ENCODE measurements at regions not wholly inside any gene's neighbourhood (a gene's known extent, or its start where the extent isn't known, plus 50 kb on each side); places are given as distances from the start of the nearest gene placed in this dataset.

DNA sequence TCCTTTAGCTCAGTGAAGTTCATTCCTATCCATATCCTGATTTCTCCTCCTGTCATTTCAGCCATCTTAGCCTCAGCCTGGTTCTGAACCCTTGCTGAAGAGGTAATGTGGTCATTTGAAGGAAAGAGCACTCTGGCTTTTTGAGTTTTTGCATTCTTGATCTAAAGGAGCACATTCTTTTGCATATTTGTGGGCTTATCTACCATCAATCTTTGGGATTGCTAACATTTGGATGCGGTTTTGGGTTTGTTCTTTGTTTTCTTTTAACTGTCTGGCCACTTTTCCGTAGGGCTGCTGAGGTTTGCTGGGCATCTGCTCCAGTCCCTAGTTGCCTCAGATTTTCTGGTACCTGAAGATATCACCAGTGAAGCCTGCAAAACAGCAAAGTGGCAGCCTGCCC lies 238.3 kb downstream of the EPM2A start:
- ATAC-seq (ENCODE audit: poor library complexity) = no peak
- Mint-ChIP-seq H3K4me3 (no peak overlapping the region), H3K27ac (no peak overlapping the region), H3K4me1 (ENCODE audit: low read depth) (no peaks in the 10 kb centered on the region), H3K27me3 (no peaks in the 10 kb centered on the region), H3K9me3 (peaks cover 9% of the 10 kb centered on the region), H3K36me3 (ENCODE audit: low read depth) (no peaks in the 10 kb centered on the region)
- no peak for TF ChIP-seq CTCF (IDR thresholded peaks at IDR 0.05)
- Histone ChIP-seq H3K4me1 (ENCODE audit: insufficient read depth, low read length) (no peaks in the 10 kb centered on the region), H3K4me3 (ENCODE audit: low read length) (no peak overlapping the region), H3K27ac (ENCODE audit: low read depth in 1 of 2, low read length in 2 of 2) (no peak overlapping the region), H3K9me3 (ENCODE audit: control insufficient read depth in 1 of 2, insufficient read depth in 1 of 2, low read length in 2 of 2) (peaks cover 0 to 21% of the 10 kb centered on the region in 2 experiments), H3K36me3 (ENCODE audit: insufficient read depth, low read length) (no peaks in the 10 kb centered on the region), H3K27me3 (ENCODE audit: control insufficient read depth in 1 of 2, insufficient read depth in 2 of 2, low read length in 2 of 2) (no peaks in the 10 kb centered on the region)
- intact Hi-C loops (cut with DNase I, micrococcal nuclease) = no loop called here
- POLR2A ChIA-PET = no interaction called here
- CTCF ChIA-PET = no interaction called here
- no peak for DNase-seq

- ATAC-seq (ENCODE audit: poor library complexity) (no peak), DNase-seq (no peak)
- H3K27me3 Mint-ChIP-seq = no peaks in the 10 kb centered on the region
- ChIA-PET POLR2A (no interaction called here), CTCF (no interaction called here)
- H3K4me3 Mint-ChIP-seq = no peak overlapping the region
- H3K27ac Mint-ChIP-seq = no peak overlapping the region
- peaks cover 0 to 17% of the 10 kb centered on the region in 2 experiments for H3K9me3 ChIP-seq (ENCODE audit: control insufficient read depth in 1 of 2, insufficient read depth in 1 of 2, low read length in 2 of 2)
- no peaks in the 10 kb centered on the region for H3K4me1 Mint-ChIP-seq (ENCODE audit: low read depth)
- H3K9me3 Mint-ChIP-seq = peaks cover 6% of the 10 kb centered on the region
- no peak overlapping the region for H3K4me3 ChIP-seq (ENCODE audit: low read length)
- intact Hi-C loops (cut with DNase I, micrococcal nuclease) = no loop called here
- TF ChIP-seq CTCF (IDR thresholded peaks at IDR 0.05) = no peak
- H3K27me3 ChIP-seq (ENCODE audit: control insufficient read depth in 1 of 2, insufficient read depth in 2 of 2, low read length in 2 of 2) = no peaks in the 10 kb centered on the region
- no peaks in the 10 kb centered on the region for H3K36me3 Mint-ChIP-seq (ENCODE audit: low read depth)
- H3K27ac ChIP-seq (ENCODE audit: low read depth in 1 of 2, low read length in 2 of 2) = no peak overlapping the region
- no peaks in the 10 kb centered on the region for H3K4me1 ChIP-seq (ENCODE audit: insufficient read depth, low read length)
- no peaks in the 10 kb centered on the region for H3K36me3 ChIP-seq (ENCODE audit: insufficient read depth, low read length)
Measured at GRCh38 chr6:145498425-145498824, 236.9 kb downstream of the EPM2A start.

GRCh38 chr6:145502416-145502815 lies 232.9 kb downstream of the EPM2A start:
- no peak for ATAC-seq (ENCODE audit: poor library complexity)
- Histone ChIP-seq H3K27ac (ENCODE audit: low read depth in 1 of 2, low read length in 2 of 2) (no peak overlapping the region), H3K9me3 (ENCODE audit: control insufficient read depth in 1 of 2, insufficient read depth in 1 of 2, low read length in 2 of 2) (peaks cover 0 to 8% of the 10 kb centered on the region in 2 experiments), H3K36me3 (ENCODE audit: insufficient read depth, low read length) (no peaks in the 10 kb centered on the region), H3K27me3 (ENCODE audit: control insufficient read depth in 1 of 2, insufficient read depth in 2 of 2, low read length in 2 of 2) (no peaks in the 10 kb centered on the region), H3K4me3 (ENCODE audit: low read length) (no peak overlapping the region), H3K4me1 (ENCODE audit: insufficient read depth, low read length) (no peaks in the 10 kb centered on the region)
- CTCF ChIA-PET = no interaction called here
- peak in 1 of 14 experiments; percentile 1 for DNase-seq
- H3K9me3 Mint-ChIP-seq = no peaks in the 10 kb centered on the region
- no peaks in the 10 kb centered on the region for H3K4me1 Mint-ChIP-seq (ENCODE audit: low read depth)
- H3K36me3 Mint-ChIP-seq (ENCODE audit: low read depth) = no peaks in the 10 kb centered on the region
- POLR2A ChIA-PET = no interaction called here
- no peak for TF ChIP-seq CTCF (IDR thresholded peaks at IDR 0.05)
- no peaks in the 10 kb centered on the region for H3K27me3 Mint-ChIP-seq
- H3K4me3 Mint-ChIP-seq = no peak overlapping the region
- H3K27ac Mint-ChIP-seq = no peak overlapping the region
- intact Hi-C loops (cut with DNase I, micrococcal nuclease) = no loop called here

Data from CD4-positive, alpha-beta T cell (primary cell).